PFSK-1 (cell line): ENCODE measurements at regions not wholly inside any gene's neighbourhood (a gene's known extent, or its start where the extent isn't known, plus 50 kb on each side); places are given as distances from the start of the nearest gene placed in this dataset.

Experiments
- FOXP2 ChIP-seq: optimal IDR thresholded peaks from 2 replicates; pipeline ENCODE3; 2011; ENCODE audit warnings: borderline replicate concordance, control low read depth, inconsistent platforms; ENCODE audit not compliant: insufficient read depth; ENCODE audit errors: extremely low read length, extremely low read depth
- POLR2AphosphoS5 ChIP-seq: IDR thresholded peaks from 2 replicates; pipeline ENCODE4 v1.6.1; 2012; ENCODE audit warnings: low read depth, mild to moderate bottlenecking, control low read depth, low read length, moderate library complexity
- SIN3A ChIP-seq: IDR thresholded peaks from 2 replicates; pipeline ENCODE4 v1.6.1; 2012; ENCODE audit warnings: mild to moderate bottlenecking, low read length, moderate library complexity, borderline replicate concordance; ENCODE audit not compliant: insufficient read depth
- TAF1 ChIP-seq: IDR thresholded peaks from 2 replicates; pipeline ENCODE4 v1.6.1; 2012; ENCODE audit warnings: low read length, control low read depth, borderline replicate concordance; ENCODE audit not compliant: insufficient read depth
- TF ChIP-seq, protein P1 (sequence below), 2 experiments: IDR thresholded peaks; 2 replicates each; pipeline versions ENCODE4 v1.6.1 to v1.8.0; 2011 to 2012; ENCODE audit warnings: low read depth in 2 of 2, low read length in 2 of 2, control low read depth in 1 of 2, inconsistent platforms in 1 of 2, mild to moderate bottlenecking in 1 of 2, moderate library complexity in 1 of 2; ENCODE audit not compliant: insufficient read depth in 1 of 2

DNA sequence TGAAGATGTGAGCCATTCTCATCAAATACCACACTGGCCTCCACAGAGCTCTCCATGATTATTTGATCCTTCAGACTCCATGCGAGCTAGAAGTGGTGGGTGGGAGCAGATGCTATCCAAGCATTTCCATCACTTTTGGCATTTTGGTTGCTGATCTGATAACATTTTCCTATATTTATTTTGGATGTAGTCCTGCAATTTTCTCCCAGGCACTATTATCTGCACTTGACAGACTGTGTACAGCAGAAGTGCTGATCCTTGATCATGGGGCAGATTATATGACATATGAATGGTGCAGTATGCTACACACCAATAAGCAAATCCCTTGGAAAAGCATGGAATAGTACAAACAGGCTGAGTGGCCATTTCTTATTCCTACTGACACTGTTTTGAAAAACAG, 167.6 kb upstream of the LRRC7 start:
- TF ChIP-seq FOXP2 (no peak), SIN3A (no peak), POLR2AphosphoS5 (no peak), TAF1 (no peak)

DNA sequence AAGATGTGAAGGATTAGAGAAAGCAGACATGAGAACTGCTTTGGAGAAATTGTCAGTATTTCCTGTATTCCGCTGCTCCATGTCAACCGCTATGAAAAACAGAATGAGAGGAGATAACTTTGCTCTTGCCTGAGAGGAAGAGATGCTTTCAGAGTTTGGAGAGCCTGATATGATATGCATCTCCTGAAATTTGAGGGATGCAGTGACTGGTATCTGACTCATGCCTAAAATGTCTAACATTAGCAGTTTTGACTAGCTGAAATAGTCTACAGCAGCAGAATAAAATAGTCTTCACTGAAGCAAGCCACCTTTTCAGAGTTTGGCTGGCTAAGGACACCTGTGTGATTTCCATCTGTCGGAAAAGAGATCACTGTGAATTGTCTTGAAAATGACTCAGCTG, 165.8 kb upstream of the LRRC7 start:
- no peak for TF ChIP-seq TAF1
- TF ChIP-seq POLR2AphosphoS5: no peak
- TF ChIP-seq SIN3A: no peak
- no peak for TF ChIP-seq FOXP2
- TF ChIP-seq, protein P1, sequence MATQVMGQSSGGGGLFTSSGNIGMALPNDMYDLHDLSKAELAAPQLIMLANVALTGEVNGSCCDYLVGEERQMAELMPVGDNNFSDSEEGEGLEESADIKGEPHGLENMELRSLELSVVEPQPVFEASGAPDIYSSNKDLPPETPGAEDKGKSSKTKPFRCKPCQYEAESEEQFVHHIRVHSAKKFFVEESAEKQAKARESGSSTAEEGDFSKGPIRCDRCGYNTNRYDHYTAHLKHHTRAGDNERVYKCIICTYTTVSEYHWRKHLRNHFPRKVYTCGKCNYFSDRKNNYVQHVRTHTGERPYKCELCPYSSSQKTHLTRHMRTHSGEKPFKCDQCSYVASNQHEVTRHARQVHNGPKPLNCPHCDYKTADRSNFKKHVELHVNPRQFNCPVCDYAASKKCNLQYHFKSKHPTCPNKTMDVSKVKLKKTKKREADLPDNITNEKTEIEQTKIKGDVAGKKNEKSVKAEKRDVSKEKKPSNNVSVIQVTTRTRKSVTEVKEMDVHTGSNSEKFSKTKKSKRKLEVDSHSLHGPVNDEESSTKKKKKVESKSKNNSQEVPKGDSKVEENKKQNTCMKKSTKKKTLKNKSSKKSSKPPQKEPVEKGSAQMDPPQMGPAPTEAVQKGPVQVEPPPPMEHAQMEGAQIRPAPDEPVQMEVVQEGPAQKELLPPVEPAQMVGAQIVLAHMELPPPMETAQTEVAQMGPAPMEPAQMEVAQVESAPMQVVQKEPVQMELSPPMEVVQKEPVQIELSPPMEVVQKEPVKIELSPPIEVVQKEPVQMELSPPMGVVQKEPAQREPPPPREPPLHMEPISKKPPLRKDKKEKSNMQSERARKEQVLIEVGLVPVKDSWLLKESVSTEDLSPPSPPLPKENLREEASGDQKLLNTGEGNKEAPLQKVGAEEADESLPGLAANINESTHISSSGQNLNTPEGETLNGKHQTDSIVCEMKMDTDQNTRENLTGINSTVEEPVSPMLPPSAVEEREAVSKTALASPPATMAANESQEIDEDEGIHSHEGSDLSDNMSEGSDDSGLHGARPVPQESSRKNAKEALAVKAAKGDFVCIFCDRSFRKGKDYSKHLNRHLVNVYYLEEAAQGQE (IDR thresholded peaks at IDR 0.05; ENCODE audit: insufficient read depth in 1 of 2, low read depth in 2 of 2, low read length in 2 of 2): no peak

DNA sequence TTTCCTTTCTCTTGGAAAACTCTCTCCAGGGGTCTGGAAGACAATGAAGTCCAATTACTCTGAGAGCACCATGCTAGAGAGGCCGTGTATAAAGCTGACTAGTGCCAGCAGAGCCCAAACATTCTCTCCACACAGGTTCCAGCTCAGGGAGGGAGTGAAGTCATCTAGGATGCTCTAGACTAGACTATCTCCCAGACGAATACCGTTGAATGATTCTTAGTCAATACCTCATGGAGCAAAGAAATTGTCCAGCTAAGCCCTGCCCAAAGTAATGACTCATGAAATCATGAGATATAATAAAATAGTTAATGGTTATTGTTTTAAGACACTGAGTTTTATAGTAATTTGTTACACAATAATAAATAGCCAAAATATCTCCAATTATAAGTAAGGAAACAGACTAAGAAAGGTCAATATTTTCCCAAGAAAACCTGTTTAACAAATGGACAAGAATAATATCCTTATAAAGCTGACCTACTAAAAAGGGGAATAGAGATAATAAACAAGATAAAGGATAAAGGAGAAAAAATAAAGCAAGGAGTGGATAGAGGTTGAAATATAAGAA, 163.9 kb upstream of the LRRC7 start:
- TF ChIP-seq SIN3A: no peak
- TF ChIP-seq, protein P1 (IDR thresholded peaks at IDR 0.05; ENCODE audit: insufficient read depth in 1 of 2, low read depth in 2 of 2, low read length in 2 of 2): no peak
- TF ChIP-seq TAF1: no peak

DNA sequence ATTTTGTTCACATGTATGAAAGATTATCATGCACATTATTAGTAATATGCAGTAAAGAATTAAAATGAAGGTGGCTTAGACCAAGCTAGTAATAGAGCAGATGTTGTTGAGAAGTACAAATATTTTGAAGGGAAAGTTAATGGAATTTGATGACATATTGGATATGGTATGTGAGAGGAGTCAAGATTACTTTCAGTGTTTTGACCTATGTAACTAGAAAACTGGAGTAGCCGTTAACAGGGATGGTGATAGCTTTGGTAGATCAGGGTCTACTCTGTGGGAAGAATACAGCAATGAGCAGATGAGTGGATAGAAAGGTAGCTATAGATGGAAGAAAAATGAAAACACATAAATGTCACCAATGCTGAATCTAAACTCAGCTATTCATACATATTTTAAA, 163.2 kb upstream of the LRRC7 start:
- TF ChIP-seq FOXP2 (no peak), POLR2AphosphoS5 (no peak), TAF1 (no peak), SIN3A (no peak)
- TF ChIP-seq, protein P1 (IDR thresholded peaks at IDR 0.05; ENCODE audit: insufficient read depth in 1 of 2, low read depth in 2 of 2, low read length in 2 of 2): no peak

DNA sequence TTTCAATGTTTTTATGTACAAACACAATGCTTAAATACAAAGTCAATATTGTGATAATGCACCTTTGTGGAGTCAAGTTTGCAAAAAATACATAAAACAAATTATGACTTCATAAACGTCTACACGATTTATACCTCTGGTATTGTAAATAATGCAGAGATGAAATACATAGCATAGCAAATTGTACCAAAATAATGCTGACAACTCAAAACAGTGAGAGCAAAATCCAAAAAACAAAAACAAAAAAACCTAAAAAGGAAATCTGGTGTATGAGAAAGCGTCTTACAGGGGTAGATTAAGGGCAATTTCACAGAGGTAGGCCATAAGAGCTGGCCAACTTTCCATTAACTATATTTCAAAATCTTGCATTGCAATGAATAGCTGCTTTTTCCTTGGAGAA, 161.5 kb upstream of the LRRC7 start:
- TF ChIP-seq FOXP2 (no peak), POLR2AphosphoS5 (no peak), SIN3A (no peak), TAF1 (no peak)
- TF ChIP-seq, protein P1 (IDR thresholded peaks at IDR 0.05; ENCODE audit: insufficient read depth in 1 of 2, low read depth in 2 of 2, low read length in 2 of 2): no peak
